GM12892 (cell line): ENCODE measurements at regions not wholly inside any gene's neighbourhood (a gene's known extent, or its start where the extent isn't known, plus 50 kb on each side); places are given as distances from the start of the nearest gene placed in this dataset.

ENCODE experiments used
- DNase-seq: peaks from one replicate; pipeline ENCODE4 v3.0.0; 2011; ENCODE audit not compliant: insufficient read length
- FAIRE-seq: peaks from 2 replicates; lab custom pipeline; 2011; peaks lifted over from hg19 to GRCh38; lab: Jason Lieb, UNC
- POLR2A ChIP-seq: IDR thresholded peaks from 2 replicates; pipeline ENCODE4 v1.6.1; 2011; ENCODE audit warnings: low read depth, low read length, control low read depth
- POLR2AphosphoS5 ChIP-seq: IDR thresholded peaks from 2 replicates; pipeline ENCODE4 v1.6.1; 2011; ENCODE audit warnings: low read depth, low read length, control low read depth
- TAF1 ChIP-seq: IDR thresholded peaks from 2 replicates; pipeline ENCODE4 v1.6.1; 2011; ENCODE audit warnings: low read depth, mild to moderate bottlenecking, control low read depth, low read length, borderline replicate concordance

GRCh38 chr15:87608238-87609028 is 648.1 kb downstream of the NTRK3 start:
- no peak for TF ChIP-seq POLR2AphosphoS5
- TF ChIP-seq POLR2A: no peak
- no peak for TF ChIP-seq TAF1
- no peak for DNase-seq
- no peak for FAIRE-seq

- DNase-seq: no peak
- TF ChIP-seq POLR2AphosphoS5: no peak
- TF ChIP-seq POLR2A: no peak
- TF ChIP-seq TAF1: no peak
- FAIRE-seq: no peak
Measured at GRCh38 chr15:87606971-87607370, 649.6 kb downstream of the NTRK3 start.

GRCh38 chr15:87604857-87605446 is 651.6 kb downstream of the NTRK3 start:
- TF ChIP-seq TAF1 (no peak), POLR2AphosphoS5 (no peak), POLR2A (no peak)
- FAIRE-seq (peak; percentile 21), DNase-seq (peak; percentile 1)

- no peak for FAIRE-seq
- TF ChIP-seq POLR2A: no peak
- no peak for TF ChIP-seq POLR2AphosphoS5
- TF ChIP-seq TAF1: no peak
Measured at GRCh38 chr15:87602371-87602770, 654.2 kb downstream of the NTRK3 start.

GRCh38 chr15:87599616-87600015 is 656.9 kb downstream of the NTRK3 start:
- DNase-seq (no peak), FAIRE-seq (no peak)
- TF ChIP-seq TAF1 (no peak), POLR2AphosphoS5 (no peak), POLR2A (no peak)

More at GRCh38 chr15:87602371-87602770, 654.2 kb downstream of the NTRK3 start:
- DNase-seq: no peak

GRCh38 chr15:87597346-87598052 is 659.0 kb downstream of the NTRK3 start:
- DNase-seq (no peak), FAIRE-seq (no peak)
- no peak for TF ChIP-seq POLR2A
- no peak for TF ChIP-seq POLR2AphosphoS5
- no peak for TF ChIP-seq TAF1

- FAIRE-seq (no peak), DNase-seq (no peak)
- TF ChIP-seq POLR2A (no peak), TAF1 (no peak), POLR2AphosphoS5 (no peak)
Measured at GRCh38 chr15:87591582-87591981, 665.0 kb downstream of the NTRK3 start.

GRCh38 chr15:87591042-87591441 is 665.5 kb downstream of the NTRK3 start:
- DNase-seq (no peak), FAIRE-seq (no peak)
- TF ChIP-seq TAF1 (no peak), POLR2AphosphoS5 (no peak), POLR2A (no peak)

- TF ChIP-seq POLR2AphosphoS5: no peak
- TF ChIP-seq POLR2A: no peak
- TF ChIP-seq TAF1: no peak
Measured at GRCh38 chr15:87589134-87589533, 667.4 kb downstream of the NTRK3 start.

GRCh38 chr15:87582169-87582568 is 674.4 kb downstream of the NTRK3 start:
- no peak for DNase-seq
- TF ChIP-seq POLR2AphosphoS5: no peak
- no peak for FAIRE-seq

More at GRCh38 chr15:87589134-87589533, 667.4 kb downstream of the NTRK3 start:
- FAIRE-seq: no peak
- no peak for DNase-seq

GRCh38 chr15:87579537-87579936 is 677.0 kb downstream of the NTRK3 start:
- no peak for FAIRE-seq
- no peak for DNase-seq
- no peak for TF ChIP-seq POLR2A
